NCI-H446 treated with DMSO at 0.1 percent for 48 hours (cell line): ENCODE measurements at regions not wholly inside any gene's neighbourhood (a gene's known extent, or its start where the extent isn't known, plus 50 kb on each side); places are given as distances from the start of the nearest gene placed in this dataset.

Source experiments
- DNase-seq: peaks from one replicate; lab custom pipeline; 2025; lab: John Stamatoyannopoulos, UW

DNA sequence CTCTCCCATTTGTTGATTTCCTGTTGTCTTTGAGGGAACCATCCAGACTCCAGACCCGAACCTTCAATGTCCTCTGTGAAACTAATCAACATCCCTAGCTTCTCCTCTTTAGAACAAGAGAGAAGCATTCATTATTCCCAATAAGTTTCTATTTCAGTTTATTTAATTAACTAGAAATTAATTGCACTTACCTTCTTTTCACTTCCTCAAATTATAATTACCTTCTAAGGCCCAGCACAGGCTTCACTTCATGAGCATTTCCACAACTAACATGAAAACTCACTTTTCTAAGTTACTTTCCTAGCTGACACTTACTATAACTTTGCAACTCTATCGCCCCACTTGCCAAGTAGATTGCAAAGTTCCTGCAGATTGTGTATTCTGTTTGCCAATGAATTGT lies 71.6 kb upstream of the HTR2A start:
- DNase-seq = no peak

DNA sequence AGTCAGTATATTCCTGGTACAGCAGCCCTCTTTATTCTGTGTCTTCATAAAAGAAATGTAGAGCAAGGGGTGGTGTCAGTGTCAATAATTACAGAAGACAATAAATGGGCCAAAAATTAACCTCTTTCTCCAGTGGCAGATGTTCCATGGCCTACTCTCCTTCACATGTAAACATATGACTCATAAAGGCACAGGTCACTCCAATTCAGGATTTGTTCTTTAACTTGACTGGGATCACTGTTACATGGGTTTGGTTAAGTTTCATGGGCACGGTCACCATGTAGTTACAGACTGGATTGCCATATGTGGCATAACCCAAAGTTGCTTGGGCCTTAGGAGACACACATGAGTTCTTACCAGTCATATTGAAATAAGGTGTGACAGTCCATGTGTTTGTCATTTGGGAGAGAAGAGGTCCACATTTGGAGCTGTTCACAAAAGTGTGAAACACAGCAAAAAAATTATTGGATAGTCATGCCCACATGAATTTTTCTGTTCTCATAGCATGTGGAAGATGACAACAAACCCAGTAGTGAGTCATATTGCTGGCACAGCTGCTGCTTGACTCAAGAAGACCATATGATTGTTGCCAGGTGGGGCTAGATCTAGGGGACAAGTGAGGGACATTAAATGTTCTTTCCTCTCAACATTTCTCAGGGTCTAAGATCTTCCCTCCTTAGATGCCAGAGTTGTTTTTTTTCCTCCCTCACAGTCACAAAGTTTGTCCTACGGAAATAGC lies 68.1 kb upstream of the HTR2A start:
- DNase-seq = no peak

DNA sequence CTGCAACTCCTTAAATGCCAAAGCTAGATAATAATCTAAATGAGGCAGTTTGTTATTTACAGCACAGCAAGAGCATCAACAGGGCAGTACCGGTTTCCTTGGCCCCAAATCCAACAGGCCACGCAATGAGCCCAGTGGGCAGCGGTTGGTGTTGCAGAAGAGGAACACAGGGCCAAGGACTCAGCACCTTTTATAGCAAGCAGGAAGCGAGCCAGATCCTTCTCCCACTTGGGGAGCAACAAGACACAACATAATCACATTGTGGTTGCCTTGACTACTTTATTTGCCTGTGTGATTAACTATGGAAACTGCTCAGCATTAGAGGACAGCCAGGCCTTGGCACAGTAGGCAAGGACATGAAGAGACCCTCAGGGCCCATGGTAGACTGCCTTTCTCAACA lies 67.1 kb upstream of the HTR2A start:
- DNase-seq = no peak

DNA sequence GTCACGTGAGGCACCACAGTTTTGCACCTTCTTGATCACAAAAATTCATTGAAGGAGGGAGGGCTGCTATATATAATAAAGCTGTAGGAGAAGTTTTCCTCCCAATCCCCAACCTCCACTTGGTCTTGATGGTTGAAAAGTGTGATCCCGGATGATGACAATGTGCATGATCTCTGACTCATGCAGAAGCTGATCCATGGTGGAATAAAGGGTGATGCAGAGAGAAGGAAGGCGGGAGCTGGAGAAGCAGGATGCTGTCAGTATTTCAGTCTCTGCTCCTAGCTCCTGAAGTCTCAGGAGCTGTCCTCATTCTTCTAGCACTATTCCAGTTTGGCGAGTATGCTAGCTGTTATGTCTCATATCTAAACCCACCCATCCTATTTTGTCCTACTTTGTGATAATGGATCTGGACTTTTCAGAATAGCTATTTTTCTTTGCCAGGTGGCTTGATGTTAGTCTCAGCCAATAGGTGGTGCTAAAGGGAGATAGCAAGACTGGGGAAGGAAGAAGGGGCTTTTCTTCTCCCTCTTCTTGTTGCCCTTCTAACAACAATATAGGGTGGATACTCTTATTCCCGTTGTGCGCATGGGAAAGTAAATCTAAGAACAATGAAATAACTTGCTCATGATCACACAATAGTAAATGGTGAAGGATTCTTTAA lies 65.6 kb upstream of the HTR2A start:
- no peak for DNase-seq

DNA sequence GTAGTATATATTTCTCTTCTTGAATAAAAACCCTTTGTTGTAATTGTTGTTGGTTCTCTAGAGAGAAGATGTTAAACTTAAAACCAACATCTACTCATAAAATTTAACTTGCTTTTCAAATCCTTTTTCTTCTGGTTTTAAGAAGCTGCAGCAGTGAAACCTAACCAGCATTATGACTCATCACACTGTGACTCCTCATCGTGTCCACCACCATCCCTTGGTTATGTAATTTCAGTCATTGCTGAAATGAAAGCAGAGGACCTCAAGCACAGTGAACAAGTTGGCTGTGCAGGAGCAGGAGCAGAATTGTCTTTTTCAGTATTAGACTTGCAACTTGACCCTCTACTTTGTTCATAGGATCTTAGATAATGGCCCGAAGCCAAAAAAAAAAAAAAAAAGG lies 64.9 kb upstream of the HTR2A start:
- no peak for DNase-seq

DNA sequence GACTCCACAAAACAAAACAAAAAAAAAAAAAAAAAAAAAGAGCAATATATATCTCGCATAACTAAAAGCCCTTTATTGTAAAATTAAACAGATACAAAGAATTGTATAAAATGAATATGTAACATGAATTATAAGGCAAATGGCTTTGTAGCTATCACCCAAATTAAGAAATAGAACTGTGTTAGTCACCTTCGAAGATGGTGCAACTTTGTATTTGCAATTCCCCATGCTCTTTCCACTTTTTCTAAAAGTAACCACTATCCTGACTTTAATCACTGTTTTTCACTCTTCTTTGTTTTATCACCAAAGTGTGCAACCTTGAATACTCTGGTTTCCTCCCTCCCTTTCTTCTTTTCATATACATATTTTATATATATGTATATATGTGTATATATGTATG lies 57.1 kb upstream of the HTR2A start:
- no peak for DNase-seq

DNA sequence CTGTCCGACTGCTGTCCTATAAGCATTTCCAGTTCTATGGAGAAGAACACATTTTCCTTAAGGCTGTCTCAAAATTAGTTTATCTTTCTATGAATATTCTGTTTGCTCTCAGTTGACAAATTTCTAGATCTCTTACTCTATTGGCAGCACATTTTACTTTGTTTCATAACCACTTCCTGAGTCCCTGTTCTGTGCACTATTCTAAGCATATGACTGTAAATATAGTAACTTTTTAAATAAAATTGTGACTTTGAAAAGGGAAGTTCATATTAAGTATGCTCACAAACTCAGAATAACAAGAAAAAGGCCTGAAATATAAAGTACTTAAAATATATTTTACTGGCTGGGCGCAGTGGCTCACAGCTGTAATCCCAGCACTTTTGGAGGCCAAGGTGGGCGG lies 56.5 kb upstream of the HTR2A start:
- no peak for DNase-seq

DNA sequence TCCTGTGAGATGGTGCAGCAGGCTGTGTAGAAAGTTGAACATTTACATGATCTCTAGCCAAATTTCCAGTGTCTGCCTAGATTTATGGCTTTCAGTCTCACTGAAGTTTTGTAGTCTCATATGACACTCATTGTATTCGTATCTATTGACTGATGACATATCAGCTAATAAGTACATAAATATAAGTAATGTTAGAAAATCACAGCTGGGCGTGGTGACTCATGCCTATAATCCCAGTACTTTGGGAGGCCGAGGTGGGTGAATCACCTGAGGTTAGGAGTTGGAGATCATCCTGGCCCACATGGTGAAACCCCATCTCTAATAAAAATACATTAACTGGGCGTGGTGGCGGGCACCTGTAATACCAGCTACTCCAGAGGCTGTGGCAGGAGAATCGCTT lies 54.7 kb upstream of the HTR2A start:
- no peak for DNase-seq

DNA sequence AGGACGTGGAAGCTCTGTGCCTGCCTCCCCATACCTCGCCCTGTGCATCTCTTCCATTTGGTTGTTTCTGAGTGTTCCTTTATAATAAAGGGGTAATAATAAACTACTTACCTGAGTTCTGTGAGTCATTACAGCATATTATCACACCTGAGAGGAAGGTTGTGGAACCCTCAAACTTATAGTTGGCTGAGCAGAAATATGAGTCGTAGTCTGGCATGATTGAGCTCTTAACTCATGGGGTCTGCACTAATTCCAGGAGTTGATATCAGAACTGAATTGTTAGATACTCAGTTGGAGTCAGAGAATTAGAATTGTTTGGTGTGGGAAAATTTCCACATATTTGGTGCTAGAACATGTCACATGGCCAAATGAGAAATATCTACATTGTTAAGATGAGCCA lies 52.4 kb upstream of the HTR2A start:
- no peak for DNase-seq

DNA sequence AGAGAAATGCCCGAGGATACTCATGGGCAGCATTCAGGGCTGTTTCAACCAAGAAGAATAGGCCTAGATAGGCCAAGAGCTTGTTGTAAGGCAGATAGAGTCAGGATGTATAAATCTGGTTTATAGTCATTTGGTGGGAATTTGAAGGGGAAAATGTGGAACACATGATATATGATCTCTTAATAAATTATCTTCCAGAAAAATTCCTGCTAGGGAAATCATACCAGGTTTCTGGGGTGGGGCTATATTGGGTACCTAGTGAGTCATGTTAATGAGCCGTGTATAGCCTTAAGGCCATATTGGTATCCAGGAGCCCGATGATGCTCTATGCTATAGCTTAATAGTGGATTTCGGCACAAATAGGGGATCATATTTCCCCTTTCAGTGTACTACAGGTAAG lies 51.5 kb upstream of the HTR2A start:
- no peak for DNase-seq

DNA sequence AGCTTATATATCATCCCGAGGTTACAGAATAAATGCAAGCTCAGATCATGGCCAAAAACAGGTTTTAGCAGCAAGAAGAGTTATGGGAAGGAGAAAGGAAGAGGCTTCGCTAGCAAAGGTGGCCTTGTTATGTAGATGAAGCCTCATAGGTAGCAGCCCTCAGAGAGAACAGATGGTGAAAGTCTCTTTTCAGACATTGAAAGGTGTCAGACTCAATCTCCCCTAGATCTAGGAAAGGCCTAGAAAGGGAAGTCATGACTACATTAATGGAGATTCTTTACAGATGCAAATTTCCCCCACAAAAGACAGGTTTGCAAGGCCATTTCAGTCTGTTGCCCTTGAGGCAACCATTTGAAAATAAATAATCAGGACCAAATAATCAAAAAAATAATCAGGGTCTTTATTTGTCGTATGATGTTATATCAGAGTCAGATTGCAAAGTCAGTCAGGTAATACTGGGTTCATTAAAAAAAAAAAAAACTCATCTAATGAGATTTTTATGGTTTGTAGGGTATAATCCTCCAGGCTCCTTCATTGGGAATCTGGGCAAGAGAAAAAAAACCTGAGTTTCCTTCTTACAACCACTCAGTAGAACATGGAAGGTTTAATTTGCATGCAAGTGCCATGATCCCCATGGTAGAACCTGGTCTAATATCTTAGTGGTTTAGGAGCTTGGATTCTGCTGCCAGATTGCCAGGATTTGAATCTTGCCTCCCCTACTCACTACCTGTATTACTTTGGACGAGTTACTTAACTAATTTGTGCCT lies 50.8 kb upstream of the HTR2A start:
- DNase-seq = no peak
